KMS-11 (cell line): ENCODE measurements at regions not wholly inside any gene's neighbourhood (a gene's known extent, or its start where the extent isn't known, plus 50 kb on each side); places are given as distances from the start of the nearest gene placed in this dataset.

Experiments used
- H2AFZ ChIP-seq: fragments of 200-600 bp; sonication (generic); 2 replicates; pipeline ENCODE4 v1.6.1; 2016; ENCODE audit warnings: antibody characterized with exemption, mixed run types, low read depth
- H3K27ac ChIP-seq: fragments of 200-600 bp; sonication (generic); 2 replicates; pipeline ENCODE4 v1.6.1; 2016; ENCODE audit warnings: mild to moderate bottlenecking, mixed run types
- H3K27me3 ChIP-seq: fragments of 200-600 bp; sonication (generic); 2 replicates; pipeline ENCODE4 v1.6.1; 2017; ENCODE audit warnings: mild to moderate bottlenecking, low read depth, mixed run types, moderate library complexity; ENCODE audit not compliant: insufficient read depth
- H3K36me3 ChIP-seq: fragments of 200-600 bp; sonication (generic); 2 replicates; pipeline ENCODE4 v1.6.1; 2017; ENCODE audit warnings: mild to moderate bottlenecking, mixed run types; ENCODE audit not compliant: insufficient read depth
- H3K4me1 ChIP-seq: fragments of 200-600 bp; sonication (generic); 2 replicates; pipeline ENCODE4 v1.6.1; 2016; ENCODE audit warnings: mild to moderate bottlenecking, low read depth, mixed run types; ENCODE audit not compliant: poor library complexity, severe bottlenecking
- H3K4me2 ChIP-seq: fragments of 200-600 bp; sonication (generic); 2 replicates; pipeline ENCODE4 v1.7.0; 2016; ENCODE audit warnings: mild to moderate bottlenecking, mixed run types
- H3K4me3 ChIP-seq: fragments of 200-600 bp; sonication (generic); IDR thresholded peaks from 2 replicates; pipeline ENCODE4 v1.6.1; 2017; ENCODE audit warnings: low read depth, low read length, mixed read lengths; ENCODE audit not compliant: insufficient read depth
- H3K79me2 ChIP-seq: fragments of 200-600 bp; sonication (generic); 2 replicates; pipeline ENCODE4 v1.6.1; 2016; ENCODE audit warnings: low read depth, mixed run types; ENCODE audit not compliant: insufficient read depth
- H3K9ac ChIP-seq: fragments of 200-600 bp; sonication (generic); 2 replicates; pipeline ENCODE4 v1.6.1; 2016; ENCODE audit warnings: mild to moderate bottlenecking, mixed run types
- H4K20me1 ChIP-seq: fragments of 200-600 bp; sonication (generic); 2 replicates; pipeline ENCODE4 v1.6.1; 2016; ENCODE audit warnings: mild to moderate bottlenecking, mixed run types; ENCODE audit not compliant: insufficient read depth
- CTCF ChIP-seq: fragments of 200-600 bp; sonication (generic); conservative IDR thresholded peaks from 2 replicates; pipeline ENCODE4 v1.6.1; 2017; ENCODE audit warnings: low read depth, mild to moderate bottlenecking, antibody characterized with exemption, low read length, moderate library complexity, mixed read lengths

DNA sequence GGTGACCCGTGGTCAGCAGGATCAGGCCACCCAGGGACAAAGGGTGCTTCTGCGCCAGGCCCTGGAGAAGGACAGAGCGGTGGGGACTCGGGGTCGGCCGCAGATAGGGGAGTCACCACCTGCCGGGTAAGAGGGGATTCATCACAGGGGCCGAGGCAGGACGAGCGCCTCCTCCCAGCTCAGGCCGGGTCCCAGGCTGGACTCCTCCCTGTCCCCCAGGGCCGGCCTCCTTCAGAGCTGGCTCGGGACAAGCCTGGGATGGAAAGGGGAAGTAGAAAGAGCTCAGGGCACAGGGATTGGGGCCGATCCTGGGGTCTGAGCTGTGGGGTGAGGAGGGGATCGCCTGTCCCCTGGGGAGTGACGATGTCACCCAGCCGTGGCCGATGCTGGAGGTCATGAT is 139.4 kb downstream of the GPCPD1 start:
- TF ChIP-seq CTCF, result no peak
- Histone ChIP-seq H3K79me2 (no peaks in the 10 kb centered on the region), H4K20me1 (no peaks in the 10 kb centered on the region), H3K27me3 (no peaks in the 10 kb centered on the region), H3K36me3 (no peaks in the 10 kb centered on the region), H3K4me1 (no peaks in the 10 kb centered on the region), H3K4me2 (no peak overlapping the region), H2AFZ (no peak overlapping the region), H3K4me3 (no peak overlapping the region), H3K27ac (no peak overlapping the region), H3K9ac (no peak overlapping the region)

DNA sequence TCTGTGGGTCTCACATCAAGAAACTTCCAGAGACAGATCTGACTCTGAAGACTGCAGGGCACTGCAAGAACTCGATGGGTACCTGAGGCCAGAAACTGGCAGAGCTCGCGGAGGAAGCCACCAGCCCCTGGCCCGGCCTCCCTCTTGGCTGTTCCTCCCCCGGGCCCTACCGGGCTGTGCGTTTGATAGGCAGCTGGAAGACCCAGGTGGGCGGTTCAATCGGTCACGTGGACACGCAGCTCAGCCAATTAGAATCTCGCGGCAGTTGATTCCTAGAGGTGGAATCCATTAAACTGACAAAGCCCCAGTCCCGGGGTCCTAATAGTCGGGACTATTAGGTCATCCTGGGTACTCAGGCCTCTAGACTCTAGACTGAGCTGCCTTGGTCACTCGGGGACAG is 139.9 kb downstream of the GPCPD1 start:
- Histone ChIP-seq H3K27me3 (no peaks in the 10 kb centered on the region), H3K36me3 (no peaks in the 10 kb centered on the region), H3K79me2 (no peaks in the 10 kb centered on the region), H2AFZ (no peak overlapping the region), H3K9ac (no peak overlapping the region), H3K4me1 (no peaks in the 10 kb centered on the region), H3K27ac (no peak overlapping the region), H4K20me1 (no peaks in the 10 kb centered on the region), H3K4me3 (no peak overlapping the region), H3K4me2 (no peak overlapping the region)
- no peak for TF ChIP-seq CTCF

DNA sequence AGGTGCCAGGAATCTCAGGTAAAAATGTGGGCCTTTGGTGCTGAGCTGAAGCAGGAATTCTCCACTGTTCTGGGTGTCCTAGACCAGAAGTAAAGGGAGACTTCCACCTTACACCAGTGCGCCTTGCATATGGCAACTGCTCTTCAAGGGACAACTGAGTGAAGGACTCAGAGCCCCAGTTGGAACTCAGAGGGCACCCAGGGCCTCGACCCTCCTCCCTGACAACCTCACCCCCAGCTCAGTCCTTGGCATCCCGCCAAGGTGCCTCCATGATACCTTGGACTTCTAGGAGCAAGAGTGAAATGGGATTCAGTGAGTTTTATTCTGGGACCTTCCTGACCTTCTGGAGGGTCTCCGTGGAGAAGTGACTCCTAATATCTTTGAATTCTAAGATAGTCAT is 140.3 kb downstream of the GPCPD1 start:
- no peaks in the 10 kb centered on the region for H3K79me2 ChIP-seq
- H3K4me3 ChIP-seq, result no peak overlapping the region
- no peaks in the 10 kb centered on the region for H3K36me3 ChIP-seq
- H3K4me2 ChIP-seq, result no peak overlapping the region
- H3K27ac ChIP-seq, result no peak overlapping the region
- no peak for TF ChIP-seq CTCF
- H4K20me1 ChIP-seq, result no peaks in the 10 kb centered on the region
- no peaks in the 10 kb centered on the region for H3K4me1 ChIP-seq
- H3K9ac ChIP-seq, result no peak overlapping the region
- H3K27me3 ChIP-seq, result no peaks in the 10 kb centered on the region
- no peak overlapping the region for H2AFZ ChIP-seq

GRCh38 chr20:5469111-5469510 is 141.7 kb downstream of the GPCPD1 start:
- no peak overlapping the region for H3K27ac ChIP-seq
- H3K4me1 ChIP-seq, result no peaks in the 10 kb centered on the region
- TF ChIP-seq CTCF, result no peak
- no peak overlapping the region for H3K4me2 ChIP-seq
- no peak overlapping the region for H3K9ac ChIP-seq
- no peak overlapping the region for H2AFZ ChIP-seq
- H3K27me3 ChIP-seq, result no peaks in the 10 kb centered on the region
- no peak overlapping the region for H3K4me3 ChIP-seq
- no peaks in the 10 kb centered on the region for H3K79me2 ChIP-seq
- no peaks in the 10 kb centered on the region for H3K36me3 ChIP-seq
- no peaks in the 10 kb centered on the region for H4K20me1 ChIP-seq

- H3K9ac ChIP-seq, result no peak overlapping the region
- no peaks in the 10 kb centered on the region for H3K36me3 ChIP-seq
- TF ChIP-seq CTCF, result no peak
- H4K20me1 ChIP-seq, result no peaks in the 10 kb centered on the region
- no peak overlapping the region for H3K4me2 ChIP-seq
- no peak overlapping the region for H3K27ac ChIP-seq
- H3K27me3 ChIP-seq, result no peaks in the 10 kb centered on the region
- no peak overlapping the region for H3K4me3 ChIP-seq
- no peaks in the 10 kb centered on the region for H3K4me1 ChIP-seq
- no peaks in the 10 kb centered on the region for H3K79me2 ChIP-seq
- H2AFZ ChIP-seq, result no peak overlapping the region
These were observed 143.7 kb downstream of the GPCPD1 start for GRCh38 chr20:5467086-5467485.
